Astrocyte of the spinal cord (primary cell): ENCODE measurements at regions not wholly inside any gene's neighbourhood (a gene's known extent, or its start where the extent isn't known, plus 50 kb on each side); places are given as distances from the start of the nearest gene placed in this dataset.

Experiments used
- DNase-seq: peaks from one replicate; pipeline ENCODE4 v3.0.0; 2011; ENCODE audit warnings: low read depth, low spot score
- H3K4me3 ChIP-seq: 2 replicates; pipeline ENCODE4 v1.5.1; 2011; ENCODE audit warnings: low read depth, mild to moderate bottlenecking, low read length, moderate library complexity
- in situ Hi-C: cut with HindIII; loops from 2 replicates; pipeline ENCODE4 v1.10.0; 2017; ENCODE audit warnings: low sequenced_read_pairs
- TF ChIP-seq, protein P1 (sequence below): IDR thresholded peaks from 2 replicates; pipeline ENCODE4 v1.5.1; 2012; ENCODE audit warnings: low read depth, mild to moderate bottlenecking, low read length, inconsistent platforms

DNA sequence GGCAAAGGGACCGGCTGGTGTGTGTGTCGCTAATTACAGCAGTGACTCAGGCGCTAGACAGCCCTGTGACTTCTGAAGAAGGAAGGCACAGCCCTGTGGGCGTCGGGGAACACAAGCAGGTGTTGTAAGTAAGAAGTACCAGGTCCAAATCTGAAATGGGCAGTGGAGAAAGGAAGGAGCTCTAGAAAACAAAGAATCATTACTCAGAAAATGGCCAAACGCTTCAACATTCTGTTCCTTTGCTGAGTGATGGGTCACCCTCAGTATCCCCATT, 106.8 kb downstream of the PXDC1 start:
- no peak overlapping the region for H3K4me3 ChIP-seq
- no peak for DNase-seq
- TF ChIP-seq, protein P1, sequence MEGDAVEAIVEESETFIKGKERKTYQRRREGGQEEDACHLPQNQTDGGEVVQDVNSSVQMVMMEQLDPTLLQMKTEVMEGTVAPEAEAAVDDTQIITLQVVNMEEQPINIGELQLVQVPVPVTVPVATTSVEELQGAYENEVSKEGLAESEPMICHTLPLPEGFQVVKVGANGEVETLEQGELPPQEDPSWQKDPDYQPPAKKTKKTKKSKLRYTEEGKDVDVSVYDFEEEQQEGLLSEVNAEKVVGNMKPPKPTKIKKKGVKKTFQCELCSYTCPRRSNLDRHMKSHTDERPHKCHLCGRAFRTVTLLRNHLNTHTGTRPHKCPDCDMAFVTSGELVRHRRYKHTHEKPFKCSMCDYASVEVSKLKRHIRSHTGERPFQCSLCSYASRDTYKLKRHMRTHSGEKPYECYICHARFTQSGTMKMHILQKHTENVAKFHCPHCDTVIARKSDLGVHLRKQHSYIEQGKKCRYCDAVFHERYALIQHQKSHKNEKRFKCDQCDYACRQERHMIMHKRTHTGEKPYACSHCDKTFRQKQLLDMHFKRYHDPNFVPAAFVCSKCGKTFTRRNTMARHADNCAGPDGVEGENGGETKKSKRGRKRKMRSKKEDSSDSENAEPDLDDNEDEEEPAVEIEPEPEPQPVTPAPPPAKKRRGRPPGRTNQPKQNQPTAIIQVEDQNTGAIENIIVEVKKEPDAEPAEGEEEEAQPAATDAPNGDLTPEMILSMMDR, result no peak
- in situ Hi-C loops, result no loop called here

DNA sequence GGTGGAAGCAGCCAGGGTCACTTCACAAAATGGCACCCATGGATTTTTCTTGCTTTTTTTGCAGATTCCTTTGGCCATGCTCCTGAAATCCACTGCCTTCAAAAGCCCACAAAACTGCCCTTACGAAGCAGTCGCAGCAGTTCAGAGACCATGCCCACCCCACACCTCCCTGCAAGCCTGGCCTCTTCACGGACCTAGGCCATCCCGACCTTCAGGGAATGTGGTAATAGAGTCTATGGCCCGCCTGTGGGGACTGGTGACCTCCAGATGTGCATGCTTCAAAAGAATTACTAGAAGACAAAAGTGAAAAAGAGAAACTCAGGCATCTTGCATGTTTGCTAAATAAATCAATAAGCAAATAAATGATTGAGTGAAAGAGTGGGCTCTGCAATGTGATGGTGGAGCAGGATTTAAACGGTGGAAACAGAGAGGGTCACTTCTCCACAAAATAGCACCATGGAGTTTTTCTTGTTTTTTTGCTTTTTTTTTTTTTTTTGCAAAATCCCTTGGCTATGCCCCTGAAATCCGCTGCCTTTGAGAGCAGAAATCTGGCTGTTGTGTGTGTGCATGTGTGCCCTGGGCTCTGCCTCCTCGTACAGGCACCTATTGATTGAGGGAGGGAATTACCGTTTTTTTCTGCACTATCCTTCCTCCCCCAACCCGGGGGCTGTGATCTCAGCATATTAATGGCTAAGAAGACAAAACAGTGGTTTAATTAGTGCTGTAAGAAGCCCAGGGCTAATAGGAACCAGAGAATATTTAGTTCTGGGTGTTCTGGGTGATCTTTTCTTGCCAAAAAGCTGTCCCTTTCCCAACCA, 107.4 kb downstream of the PXDC1 start:
- TF ChIP-seq, protein P1, result no peak
- H3K4me3 ChIP-seq, result no peak overlapping the region
- in situ Hi-C loops, result no loop called here
- no peak for DNase-seq

DNA sequence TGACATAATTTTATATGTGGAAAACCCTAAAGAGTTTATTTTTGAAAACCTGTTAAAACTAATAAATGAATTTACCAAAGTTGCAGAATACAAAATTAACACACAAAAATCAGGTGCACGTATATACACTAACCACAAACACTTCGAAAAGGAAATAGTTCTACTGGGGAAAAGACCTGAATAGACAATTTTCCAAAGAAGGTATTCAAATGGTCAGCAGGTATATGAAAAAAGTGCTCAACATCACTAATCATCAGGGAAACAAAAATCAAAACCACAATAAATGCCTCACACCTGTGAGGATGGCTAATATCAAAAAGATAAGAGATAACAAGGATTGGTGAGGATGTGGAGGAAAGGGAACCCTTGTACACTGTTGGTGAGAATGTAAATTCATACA, 110.6 kb downstream of the PXDC1 start:
- H3K4me3 ChIP-seq, result no peak overlapping the region
- in situ Hi-C loops, result no loop called here
- no peak for DNase-seq
- TF ChIP-seq, protein P1, result no peak

DNA sequence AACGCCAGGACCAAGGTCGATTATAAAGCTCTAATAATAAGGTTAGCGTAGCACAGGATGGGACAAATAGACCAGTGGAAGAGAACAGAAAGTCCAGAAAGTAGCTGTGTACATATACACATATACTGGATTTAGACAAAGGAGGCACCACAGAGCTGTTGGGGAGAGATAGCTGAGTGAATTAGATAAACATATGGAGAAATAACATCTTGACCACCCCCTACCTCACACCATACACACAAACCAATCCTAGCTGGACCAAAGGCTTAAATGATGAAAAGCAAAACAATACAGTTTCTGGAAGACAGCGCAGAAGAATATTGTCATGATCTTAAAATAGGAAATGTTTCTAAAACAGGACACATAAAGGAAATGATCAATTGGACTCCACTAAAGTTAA, 112.9 kb downstream of the PXDC1 start:
- in situ Hi-C loops, result no loop called here
- TF ChIP-seq, protein P1, result no peak
- DNase-seq, result no peak
- H3K4me3 ChIP-seq, result no peak overlapping the region

DNA sequence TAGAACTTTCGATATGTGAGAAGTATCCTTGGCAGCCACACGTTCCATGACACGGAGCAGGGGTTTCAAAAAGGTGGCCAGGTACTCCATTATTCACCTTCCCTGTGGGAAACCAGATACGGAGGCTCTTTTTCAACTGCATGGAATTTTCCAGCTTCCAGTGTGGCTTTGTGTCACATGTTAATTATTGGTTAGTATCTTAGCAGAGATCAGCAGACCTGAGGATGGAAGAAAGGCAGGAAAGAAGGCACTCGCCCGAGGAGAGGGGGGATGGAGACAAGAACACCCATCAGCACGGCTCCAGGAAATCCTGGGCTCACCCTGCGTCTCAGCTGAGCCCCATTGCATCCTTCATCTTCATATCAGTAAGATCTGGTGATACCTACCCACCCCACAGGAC, 115.5 kb downstream of the PXDC1 start:
- TF ChIP-seq, protein P1, result no peak
- DNase-seq, result no peak
- in situ Hi-C loops, result no loop called here
- H3K4me3 ChIP-seq, result no peak overlapping the region

DNA sequence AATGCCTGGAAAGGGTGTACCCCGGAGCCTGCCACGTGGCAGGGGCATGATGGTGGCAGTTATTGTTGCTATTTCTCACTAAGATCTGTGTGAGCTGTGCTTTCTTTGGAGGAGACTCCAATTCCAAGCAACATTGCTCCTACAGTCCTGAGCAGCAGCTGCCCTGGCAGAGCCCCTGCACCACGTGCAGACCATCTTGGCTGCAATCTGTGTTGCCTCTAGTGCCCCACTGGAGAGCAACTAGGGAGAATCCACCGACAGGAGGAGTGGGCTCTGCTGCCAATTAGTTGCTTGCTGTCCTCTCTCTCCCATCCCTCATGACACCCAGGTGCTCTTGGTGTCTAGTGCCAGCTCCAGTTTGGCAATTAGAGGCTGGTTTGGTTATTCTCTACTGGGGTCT, 116.0 kb downstream of the PXDC1 start:
- no peak for DNase-seq
- TF ChIP-seq, protein P1, result no peak
- in situ Hi-C loops, result no loop called here
- no peak overlapping the region for H3K4me3 ChIP-seq

DNA sequence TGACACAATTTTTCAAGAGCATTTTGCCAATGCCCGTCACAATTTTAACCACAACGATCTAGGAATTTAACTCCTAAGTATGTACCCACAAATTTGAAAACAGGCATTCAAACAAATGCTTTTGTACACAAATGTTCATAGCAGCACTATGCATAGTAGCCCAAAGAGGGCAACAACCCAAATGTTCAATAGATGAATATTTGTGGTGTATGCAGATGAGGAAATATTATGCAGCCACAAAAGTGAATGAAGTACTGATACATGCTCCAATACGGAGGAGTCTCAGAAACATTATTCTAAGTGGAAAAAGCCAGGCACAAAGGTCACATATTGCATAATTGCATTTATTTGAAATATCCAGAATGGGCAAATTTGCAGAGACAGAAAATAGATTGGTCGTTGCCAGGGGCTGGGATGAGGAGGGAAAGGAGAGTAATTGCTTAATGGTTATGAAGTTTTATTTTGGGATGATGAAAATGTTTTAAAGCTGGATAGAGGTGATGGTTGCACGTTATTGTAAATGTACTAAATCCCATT, 117.2 kb downstream of the PXDC1 start:
- H3K4me3 ChIP-seq, result no peak overlapping the region
- DNase-seq, result no peak
- in situ Hi-C loops, result no loop called here
- TF ChIP-seq, protein P1, result no peak
